ENCODE measurements at regions not wholly inside any gene's neighbourhood (a gene's known extent, or its start where the extent isn't known, plus 50 kb on each side); places are given as distances from the start of the nearest gene placed in this dataset.

GRCh38 chr7:121608785-121609184 lies 212.7 kb upstream of the FAM3C start:
- TF ChIP-seq CTCF (IDR thresholded peaks at IDR 0.05) = no peak
- TF ChIP-seq POLR2A (IDR thresholded peaks at IDR 0.05) = no peak

All from Peyer's patch (tissue), 4 donors.